GM21447 (cell line): ENCODE measurements at regions not wholly inside any gene's neighbourhood (a gene's known extent, or its start where the extent isn't known, plus 50 kb on each side); places are given as distances from the start of the nearest gene placed in this dataset.
A peak's percentile ranks its signal among the peaks of the same experiment; 100 is the strongest.

ENCODE experiments used
- ATAC-seq: cut with Tn5 transposase; IDR thresholded peaks from one replicate; pipeline ENCODE4 v1.9.1; 2021; ENCODE audit not compliant: unreplicated experiment

GRCh38 chr4:81573840-81574239, 102.1 kb upstream of the RASGEF1B start:
- no peak for ATAC-seq

- no peak for ATAC-seq
These were observed 100.7 kb upstream of the RASGEF1B start for GRCh38 chr4:81572402-81572801.

GRCh38 chr4:81571105-81571504, 99.4 kb upstream of the RASGEF1B start:
- no peak for ATAC-seq

- no peak for ATAC-seq
These were observed 94.5 kb upstream of the RASGEF1B start for GRCh38 chr4:81566161-81566591.

GRCh38 chr4:81565142-81565870, 93.6 kb upstream of the RASGEF1B start:
- no peak for ATAC-seq

- ATAC-seq, result no peak
These were observed 92.3 kb upstream of the RASGEF1B start for GRCh38 chr4:81564025-81564424.

DNA sequence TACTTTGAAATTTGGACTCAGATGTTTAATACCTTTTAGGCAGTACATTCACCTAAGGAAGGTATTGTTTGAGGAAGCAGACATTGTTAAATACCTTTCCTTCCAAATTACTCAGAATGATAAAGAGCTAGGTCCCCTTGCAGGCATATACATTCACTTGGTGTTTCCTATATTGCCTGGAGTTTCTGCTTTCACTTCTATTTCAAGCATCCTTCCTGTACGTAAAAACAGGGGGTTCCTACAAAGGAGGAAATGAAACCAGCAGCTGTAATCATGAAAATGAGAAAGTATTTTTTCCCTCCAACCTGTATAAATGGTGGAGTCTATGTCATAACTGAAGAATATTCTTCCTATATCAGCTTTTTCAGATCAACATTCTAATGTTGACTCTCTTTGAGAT, 90.4 kb upstream of the RASGEF1B start:
- ATAC-seq, result peak; percentile 98

DNA sequence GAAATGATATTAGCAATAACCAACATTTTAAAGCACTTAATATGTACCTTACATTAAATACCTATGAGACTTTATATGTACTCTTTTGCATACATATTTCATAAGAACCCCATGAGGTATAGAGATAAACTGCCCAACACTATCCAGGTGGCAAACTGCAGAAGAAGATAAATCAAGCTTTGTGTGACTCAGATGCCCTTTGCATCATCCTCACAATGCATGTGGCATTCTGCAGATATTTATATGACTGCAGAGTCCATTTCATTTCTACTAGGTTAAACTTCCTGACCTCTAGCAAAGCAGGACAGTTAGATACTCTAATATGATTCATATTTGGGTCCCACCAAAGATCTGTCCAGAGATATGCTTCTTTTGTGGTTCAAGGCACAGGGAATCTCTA, 85.6 kb upstream of the RASGEF1B start:
- ATAC-seq, result no peak

- ATAC-seq, result no peak
These were observed 83.8 kb upstream of the RASGEF1B start for GRCh38 chr4:81555489-81555888.

- ATAC-seq, result no peak
These were observed 80.4 kb upstream of the RASGEF1B start for GRCh38 chr4:81552086-81552485.

- no peak for ATAC-seq
These were observed 78.7 kb upstream of the RASGEF1B start for GRCh38 chr4:81550388-81550859.

DNA sequence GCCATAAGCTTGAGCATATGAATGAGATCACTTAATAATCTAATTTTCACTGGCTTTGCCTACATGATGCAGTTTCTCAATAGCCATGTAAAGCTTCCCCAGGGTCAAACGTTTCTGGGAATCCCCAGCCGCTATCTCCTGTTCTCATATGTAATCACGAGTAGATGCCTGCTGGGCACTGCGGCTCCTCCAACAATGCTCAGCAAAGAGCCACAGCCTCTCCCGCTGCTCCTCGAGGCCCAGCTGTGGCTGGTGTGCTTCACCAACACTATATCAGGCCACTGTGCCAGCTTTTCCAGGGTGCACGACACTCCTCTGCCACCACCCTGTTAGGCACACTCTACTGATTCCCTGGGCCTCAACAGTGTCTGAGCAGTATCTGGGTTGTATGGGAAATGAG, 78.3 kb upstream of the RASGEF1B start:
- no peak for ATAC-seq

DNA sequence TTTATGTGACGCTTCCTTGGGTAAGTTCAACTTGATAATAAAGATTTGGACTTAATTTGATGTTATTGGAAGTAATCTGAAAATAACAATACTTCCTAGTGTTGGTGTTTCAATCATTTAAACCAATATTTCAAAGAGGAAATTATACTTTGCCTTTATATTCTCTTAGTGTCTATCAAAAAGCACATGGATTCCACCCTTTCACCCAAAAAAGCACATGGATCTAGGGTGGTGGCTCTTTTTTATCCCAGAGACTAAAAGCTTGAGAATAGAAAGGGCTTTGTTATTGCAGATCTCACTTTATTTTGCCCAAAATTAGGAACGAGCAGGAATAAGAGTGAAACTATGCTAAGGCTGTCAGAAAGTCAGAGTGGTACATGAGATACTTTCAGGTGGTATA, 75.1 kb upstream of the RASGEF1B start:
- no peak for ATAC-seq

DNA sequence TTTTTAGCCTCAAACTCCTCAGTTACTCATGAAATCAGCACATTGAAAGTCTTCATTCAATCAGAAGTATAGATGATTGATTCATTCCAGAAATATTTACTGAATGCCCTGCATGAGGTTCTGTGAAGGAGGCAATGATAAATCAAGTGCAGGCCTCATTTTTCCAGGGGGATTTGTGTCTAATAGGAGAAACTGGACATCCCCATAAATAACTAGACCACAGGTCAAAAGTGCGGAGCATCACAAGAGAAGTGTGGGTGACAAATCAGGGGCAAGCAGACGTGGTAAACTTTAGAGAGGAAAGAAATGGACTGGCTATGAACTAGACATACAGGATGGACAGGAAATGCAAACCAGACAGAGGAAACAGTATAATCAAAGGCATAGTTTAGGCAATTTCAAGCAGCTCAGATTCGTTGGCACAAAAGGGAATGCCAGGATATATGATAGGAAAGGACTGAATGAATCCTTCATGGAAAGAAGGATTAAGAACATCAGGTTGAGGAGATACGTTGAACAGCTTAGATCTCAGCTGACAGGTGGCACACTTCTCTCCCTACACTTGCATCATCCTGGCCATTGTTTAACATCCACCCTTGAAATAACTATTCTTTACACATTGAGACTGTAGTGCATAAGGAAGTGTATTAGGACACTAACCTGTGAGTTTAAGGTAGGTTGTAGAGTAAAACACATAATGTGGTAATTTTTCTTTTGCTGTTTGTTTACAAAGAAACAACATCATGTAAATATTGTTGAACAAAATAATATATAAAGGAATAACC, 69.6 kb upstream of the RASGEF1B start:
- no peak for ATAC-seq

DNA sequence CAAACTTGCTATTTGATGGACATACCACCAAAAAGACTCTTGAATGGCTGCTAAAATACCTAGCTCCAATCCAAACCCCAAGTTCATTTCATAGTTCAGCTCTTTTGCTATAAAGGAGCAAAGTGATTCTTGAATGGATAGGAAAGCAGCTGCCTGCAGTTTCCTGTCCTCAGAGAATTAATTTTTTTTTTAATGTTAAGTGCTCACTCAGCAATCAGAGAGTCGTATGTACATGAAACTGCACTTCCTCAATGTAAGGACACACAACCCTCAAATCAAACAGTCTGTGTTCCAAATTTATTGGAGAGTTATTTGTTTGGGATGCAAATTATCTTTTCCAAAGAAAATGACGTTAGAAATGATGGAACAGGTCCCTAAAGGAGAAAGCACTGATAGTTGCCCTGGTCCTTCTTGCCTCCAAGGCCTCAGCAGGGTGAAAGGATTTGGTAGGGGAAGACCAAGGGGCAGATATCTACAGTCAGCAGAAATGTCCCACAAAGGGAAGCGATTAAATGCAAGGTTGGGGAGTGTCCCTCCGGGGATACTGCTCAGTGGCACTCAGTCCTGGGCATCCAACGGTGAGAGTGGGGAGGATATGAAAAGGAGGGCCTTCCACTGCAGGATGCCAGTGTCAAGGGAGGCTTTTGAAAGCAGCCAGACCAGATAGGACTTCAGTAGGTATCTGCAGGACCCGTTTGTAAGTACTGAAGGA, 67.2 kb upstream of the RASGEF1B start:
- no peak for ATAC-seq

- no peak for ATAC-seq
These were observed 59.7 kb upstream of the RASGEF1B start for GRCh38 chr4:81531410-81531809.

GRCh38 chr4:81528979-81529378, 57.3 kb upstream of the RASGEF1B start:
- ATAC-seq, result no peak

DNA sequence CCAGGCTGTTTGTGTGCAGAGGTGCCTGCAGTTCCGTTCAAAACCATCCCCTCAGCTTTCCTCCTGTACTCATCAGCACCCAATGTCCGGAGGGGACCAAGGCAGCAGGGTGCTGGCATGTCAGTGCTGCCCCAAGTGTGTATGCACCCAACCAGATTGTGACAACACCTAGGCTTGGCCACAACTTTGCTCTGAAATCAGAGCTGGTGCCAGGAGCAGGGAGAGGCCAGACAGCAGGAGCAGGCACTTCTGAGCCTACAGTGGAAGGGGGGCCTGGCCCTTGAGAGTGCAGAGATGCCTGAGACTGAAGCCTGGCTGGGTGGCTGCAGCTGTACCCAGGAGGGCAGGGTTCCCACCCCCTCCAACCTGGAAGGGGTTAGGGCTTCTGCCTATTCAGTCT, 56.5 kb upstream of the RASGEF1B start:
- ATAC-seq, result no peak

- ATAC-seq, result no peak
These were observed 56.0 kb upstream of the RASGEF1B start for GRCh38 chr4:81527709-81528108.

DNA sequence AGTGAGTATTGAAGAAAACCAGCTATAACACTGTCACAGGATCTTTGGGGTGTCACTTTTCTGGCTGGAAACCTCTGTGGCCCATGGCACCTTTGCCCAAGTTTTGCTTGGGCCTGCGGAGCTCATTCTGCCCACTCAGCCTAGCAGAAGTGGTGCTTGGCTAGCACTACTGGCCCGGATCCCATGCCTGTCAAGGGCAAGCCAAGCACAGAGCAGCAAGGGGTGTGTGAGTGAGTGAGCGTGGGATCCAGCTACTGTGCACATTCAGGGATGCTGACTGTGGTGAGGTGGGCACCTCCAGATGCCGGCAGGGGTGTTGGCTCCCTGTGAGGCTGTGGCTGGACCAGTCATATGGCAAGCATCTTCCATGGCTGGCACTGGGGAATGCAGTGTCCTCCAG, 55.4 kb upstream of the RASGEF1B start:
- no peak for ATAC-seq

DNA sequence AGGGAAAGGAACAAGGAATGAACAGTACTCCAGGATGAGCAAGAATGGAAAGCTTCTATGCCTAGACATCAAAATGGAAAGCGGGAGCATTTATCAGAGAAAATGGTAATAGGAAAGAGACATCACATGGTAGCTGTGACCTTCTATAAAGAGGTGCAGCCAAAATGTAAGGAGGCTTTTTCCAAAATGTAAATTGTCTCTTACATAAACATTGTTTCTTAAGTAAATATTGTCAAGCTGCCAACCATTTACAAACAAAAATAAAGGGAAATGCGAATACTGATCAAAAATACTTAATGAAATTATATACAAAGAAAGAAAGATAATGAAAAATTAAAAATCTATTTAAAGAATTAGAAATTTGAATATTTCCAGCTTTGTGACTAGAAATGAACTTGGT, 55.0 kb upstream of the RASGEF1B start:
- ATAC-seq, result no peak
